ENCODE measurements at regions not wholly inside any gene's neighbourhood (a gene's known extent, or its start where the extent isn't known, plus 50 kb on each side); places are given as distances from the start of the nearest gene placed in this dataset.

DNA sequence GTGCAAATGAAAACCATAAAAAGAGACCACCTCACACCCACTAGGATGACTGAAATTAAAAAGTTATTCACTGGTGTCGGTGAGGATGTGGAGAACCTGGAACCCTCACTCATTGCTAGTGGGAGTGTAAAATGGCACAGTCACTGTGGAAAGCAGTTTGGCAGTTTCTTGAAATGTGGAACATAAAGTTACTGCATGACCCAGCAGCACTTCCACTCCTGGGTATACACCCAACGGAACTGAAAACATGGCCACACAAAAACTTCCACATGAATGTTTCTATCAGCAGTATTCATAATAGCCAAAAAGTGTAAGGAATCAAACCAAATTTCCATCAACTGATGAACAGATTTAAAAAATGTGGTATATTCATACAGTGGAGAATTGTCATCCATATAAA lies 65.1 kb upstream of the SLC66A3 start:
- H3K4me1 ChIP-seq: no peaks in the 10 kb centered on the region
- DNase-seq: no peak
- ATAC-seq: no peak
- WGBS, 2 donors: 83 to 90% methylated on average over 2 of the region's 2 CpGs
- no peaks in the 10 kb centered on the region for H3K9me3 ChIP-seq
- no peak overlapping the region for H3K4me3 ChIP-seq
- intact Hi-C loops (cut with DNase I): no loop called here
- no peak overlapping the region for H3K27ac ChIP-seq
- no peaks in the 10 kb centered on the region for H3K36me3 ChIP-seq
- TF ChIP-seq, protein P1, sequence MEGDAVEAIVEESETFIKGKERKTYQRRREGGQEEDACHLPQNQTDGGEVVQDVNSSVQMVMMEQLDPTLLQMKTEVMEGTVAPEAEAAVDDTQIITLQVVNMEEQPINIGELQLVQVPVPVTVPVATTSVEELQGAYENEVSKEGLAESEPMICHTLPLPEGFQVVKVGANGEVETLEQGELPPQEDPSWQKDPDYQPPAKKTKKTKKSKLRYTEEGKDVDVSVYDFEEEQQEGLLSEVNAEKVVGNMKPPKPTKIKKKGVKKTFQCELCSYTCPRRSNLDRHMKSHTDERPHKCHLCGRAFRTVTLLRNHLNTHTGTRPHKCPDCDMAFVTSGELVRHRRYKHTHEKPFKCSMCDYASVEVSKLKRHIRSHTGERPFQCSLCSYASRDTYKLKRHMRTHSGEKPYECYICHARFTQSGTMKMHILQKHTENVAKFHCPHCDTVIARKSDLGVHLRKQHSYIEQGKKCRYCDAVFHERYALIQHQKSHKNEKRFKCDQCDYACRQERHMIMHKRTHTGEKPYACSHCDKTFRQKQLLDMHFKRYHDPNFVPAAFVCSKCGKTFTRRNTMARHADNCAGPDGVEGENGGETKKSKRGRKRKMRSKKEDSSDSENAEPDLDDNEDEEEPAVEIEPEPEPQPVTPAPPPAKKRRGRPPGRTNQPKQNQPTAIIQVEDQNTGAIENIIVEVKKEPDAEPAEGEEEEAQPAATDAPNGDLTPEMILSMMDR (IDR thresholded peaks at IDR 0.05): no peak
- H3K27me3 ChIP-seq: peaks cover 0 to 12% (median 3%) of the 10 kb centered on the region in 7 donors

DNA sequence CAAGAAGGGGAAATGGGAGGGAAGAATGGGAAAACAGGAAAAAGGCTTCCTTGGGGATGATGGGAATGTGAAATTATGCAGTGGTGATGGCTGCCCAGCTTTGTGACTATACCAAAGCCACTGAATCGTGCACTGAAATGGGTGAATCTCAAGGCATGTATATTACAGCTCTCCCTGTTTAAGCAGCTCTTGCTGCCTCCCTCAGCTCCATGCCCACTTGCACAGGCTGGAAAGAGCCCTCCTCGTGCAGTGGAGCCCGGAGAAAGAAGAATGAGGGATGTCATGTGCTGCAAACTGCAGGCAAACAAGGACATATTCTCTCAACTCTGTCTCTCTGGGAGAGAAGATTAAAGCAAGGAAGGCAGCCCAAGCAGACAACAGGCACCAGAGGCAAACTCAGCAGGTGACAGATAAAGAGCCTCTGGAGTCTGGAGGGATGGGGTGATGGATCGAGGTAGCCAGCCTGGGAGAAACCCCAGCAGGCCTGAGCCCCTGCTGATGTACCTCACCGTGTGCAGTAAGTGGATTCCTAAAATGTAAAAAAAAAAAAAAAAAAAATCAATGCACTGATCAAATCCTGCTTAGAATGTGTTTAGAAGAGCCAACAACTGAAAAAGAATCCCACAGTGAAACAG lies 62.4 kb upstream of the SLC66A3 start:
- peaks cover 0 to 11% (median 0%) of the 10 kb centered on the region in 7 donors for H3K27me3 ChIP-seq
- intact Hi-C loops (cut with DNase I): no loop called here
- WGBS, 2 donors: 40 to 48% methylated on average over 5 of the region's 5 CpGs
- H3K9me3 ChIP-seq: no peaks in the 10 kb centered on the region
- H3K27ac ChIP-seq: no peak overlapping the region
- peaks cover 0 to 3% (median 0%) of the 10 kb centered on the region in 9 donors for H3K4me1 ChIP-seq
- H3K36me3 ChIP-seq: no peaks in the 10 kb centered on the region
- no peak for DNase-seq
- TF ChIP-seq, protein P1 (IDR thresholded peaks at IDR 0.05): no peak
- no peak for ATAC-seq
- no peak overlapping the region for H3K4me3 ChIP-seq

DNA sequence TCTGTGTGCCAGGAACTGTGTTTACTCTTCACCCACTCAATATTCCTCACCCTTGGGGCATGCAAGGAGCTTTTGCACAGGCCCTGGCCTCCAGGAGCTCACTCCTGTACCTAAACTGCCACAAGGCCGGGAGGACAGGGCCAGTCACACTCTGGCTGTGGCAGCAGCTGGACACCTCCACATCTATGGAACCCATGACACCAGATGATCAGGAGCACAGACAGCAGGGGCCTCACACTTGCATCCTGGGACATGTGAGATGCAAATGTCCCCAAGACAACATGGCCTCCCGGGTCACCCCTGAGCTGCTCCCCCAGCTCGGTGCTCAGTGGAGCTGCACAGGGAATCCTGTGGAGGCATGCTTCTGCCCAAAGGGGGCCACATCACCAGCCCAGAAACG lies 61.8 kb upstream of the SLC66A3 start:
- no peaks in the 10 kb centered on the region for H3K9me3 ChIP-seq
- intact Hi-C loops (cut with DNase I): no loop called here
- H3K27me3 ChIP-seq: peaks cover 0 to 10% (median 0%) of the 10 kb centered on the region in 7 donors
- no peak for ATAC-seq
- no peak overlapping the region for H3K4me3 ChIP-seq
- H3K36me3 ChIP-seq: no peaks in the 10 kb centered on the region
- peaks cover 0 to 3% (median 0%) of the 10 kb centered on the region in 9 donors for H3K4me1 ChIP-seq
- WGBS, 2 donors: 64 to 68% methylated on average over 4 of the region's 4 CpGs
- TF ChIP-seq, protein P1 (IDR thresholded peaks at IDR 0.05): no peak
- DNase-seq: no peak
- H3K27ac ChIP-seq: no peak overlapping the region

DNA sequence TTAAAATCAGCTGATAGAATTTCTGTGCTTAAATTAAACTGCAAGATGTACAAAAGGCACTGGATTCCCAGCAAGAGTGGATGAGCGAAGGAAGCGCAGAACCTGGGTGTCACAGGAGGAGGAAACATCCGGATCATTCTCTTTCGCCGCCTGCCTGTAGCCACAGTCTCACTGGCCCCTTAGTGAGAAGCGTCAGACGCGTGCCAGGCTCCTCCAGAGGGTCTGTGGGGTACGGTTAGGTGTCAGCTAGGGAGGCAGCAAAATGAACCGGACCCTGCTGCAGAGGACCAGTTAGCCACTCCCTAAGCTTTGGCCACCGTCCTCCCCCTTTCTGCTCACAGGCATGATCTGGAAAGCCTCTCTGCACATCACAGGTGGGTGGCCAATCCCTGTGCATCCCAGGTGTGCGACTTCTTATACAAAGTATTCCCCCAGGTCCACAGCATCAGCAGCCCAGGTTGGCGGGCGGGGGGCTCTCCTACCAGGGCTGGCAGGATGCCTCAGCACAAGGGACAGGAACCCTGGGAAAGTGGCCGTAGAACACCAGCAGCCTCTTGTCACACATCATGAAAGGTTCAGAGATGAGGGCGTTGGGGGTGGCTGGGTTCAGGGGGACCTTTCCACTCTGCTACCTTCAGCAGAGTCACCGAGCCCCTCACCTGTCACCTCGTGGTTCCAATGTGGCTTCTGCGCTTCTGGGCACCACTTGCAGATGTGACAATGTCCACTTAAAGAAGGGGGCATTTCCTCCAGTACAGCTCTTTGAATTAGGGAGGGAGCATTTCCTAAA lies 61.1 kb upstream of the SLC66A3 start:
- intact Hi-C loops (cut with DNase I): no loop called here

More for the DNA sequence above, 61.1 kb upstream of the SLC66A3 start:
- no peaks in the 10 kb centered on the region for H3K36me3 ChIP-seq
- TF ChIP-seq, protein P1 (IDR thresholded peaks at IDR 0.05): no peak
- WGBS, 2 donors: 68 to 73% methylated on average over 19 of the region's 19 CpGs
- ATAC-seq (peak in 2 of 8 donors; percentile 8 to 36), DNase-seq (no peak)
- no peak overlapping the region for H3K4me3 ChIP-seq
- H3K4me1 ChIP-seq: peaks cover 0 to 3% (median 0%) of the 10 kb centered on the region in 9 donors
- H3K27ac ChIP-seq: no peak overlapping the region
- peaks cover 0 to 5% (median 0%) of the 10 kb centered on the region in 7 donors for H3K27me3 ChIP-seq
- H3K9me3 ChIP-seq: no peaks in the 10 kb centered on the region

Measured in heart right ventricle (tissue), 16 donors.